Endothelial cell of umbilical vein (primary cell): ENCODE measurements at regions not wholly inside any gene's neighbourhood (a gene's known extent, or its start where the extent isn't known, plus 50 kb on each side); places are given as distances from the start of the nearest gene placed in this dataset.

Source experiments
- BruUV-seq: library from RNA; stranded (reverse); fragments of 400-500 nt; replicated peaks from 2 replicates; lab custom pipeline; 2021; lab: Mats Ljungman, UMichigan
- CTCF ChIA-PET: fragments of 300-600, 350-600 bp; sonication (Branson Sonifier 250); formaldehyde crosslinking; loops from one replicate; lab custom pipeline; 2021; ENCODE audit warnings: antibody characterized with exemption, inconsistent platforms; lab: Charles Lee
- POLR2A ChIA-PET: fragments of 300-600, 350-600 bp; sonication (Branson Sonifier 250); formaldehyde crosslinking; loops from one replicate; lab custom pipeline; 2021; ENCODE audit warnings: antibody characterized with exemption, inconsistent platforms; lab: Charles Lee
- DNase-seq: peaks from one replicate; pipeline ENCODE4 v3.0.0-alpha.2; 2011; ENCODE audit warnings: low read depth, low spot score
- FAIRE-seq: peaks from 2 replicates; lab custom pipeline; 2011; peaks lifted over from hg19 to GRCh38; lab: Jason Lieb, UNC
- H2AFZ ChIP-seq: 2 replicates; pipeline ENCODE4 v1.6.0; 2012; ENCODE audit warnings: low read depth, low read length, control low read depth, inconsistent platforms
- H3K27ac ChIP-seq: 2 replicates; pipeline ENCODE4 v1.5.1; 2011; ENCODE audit warnings: low read depth, mild to moderate bottlenecking, control low read depth, low read length, moderate library complexity; ENCODE audit not compliant: insufficient read depth
- H3K27me3 ChIP-seq, 2 experiments: 2 replicates each; pipeline versions ENCODE4 v1.6.0 to v1.6.1; 2011; ENCODE audit warnings: low read length in 2 of 2, mixed read lengths in 1 of 2; ENCODE audit not compliant: control insufficient read depth in 2 of 2, insufficient read depth in 2 of 2
- H3K36me3 ChIP-seq, 2 experiments: 2 replicates in 1 of 2; 3 replicates in 1 of 2; pipeline ENCODE4 v1.5.1; 2011; ENCODE audit warnings: low read length in 2 of 2, mild to moderate bottlenecking in 1 of 2, moderate library complexity in 1 of 2; ENCODE audit not compliant: control insufficient read depth in 2 of 2, insufficient read depth in 2 of 2; ENCODE audit errors: extremely low read depth in 1 of 2
- H3K4me1 ChIP-seq: 3 replicates; pipeline ENCODE4 v1.5.1; 2011; ENCODE audit warnings: mild to moderate bottlenecking, low read length; ENCODE audit not compliant: control insufficient read depth, insufficient read depth; ENCODE audit errors: extremely low read depth
- H3K4me2 ChIP-seq: 2 replicates; pipeline ENCODE4 v1.6.1; 2011; ENCODE audit warnings: low read length, control low read depth, mixed read lengths; ENCODE audit not compliant: insufficient read depth
- H3K4me3 ChIP-seq, 3 experiments: fragments of 200-600 bp in 1 of 3; sonication (generic), shearing (Covaris generic) in 1 of 3; replicated peaks in 1 of 3; 2 replicates each; pipeline ENCODE4 v1.5.1; 2011 to 2016; ENCODE audit warnings: control low read depth in 3 of 3, low read length in 3 of 3, mild to moderate bottlenecking in 2 of 3, inconsistent platforms in 1 of 3, low read depth in 1 of 3, moderate library complexity in 1 of 3; ENCODE audit not compliant: insufficient read depth in 1 of 3
- H3K79me2 ChIP-seq: 2 replicates; pipeline ENCODE4 v1.6.0; 2012; ENCODE audit warnings: low read length, inconsistent platforms; ENCODE audit not compliant: control insufficient read depth, insufficient read depth
- H3K9ac ChIP-seq: replicated peaks from 2 replicates; pipeline ENCODE3; 2011; ENCODE audit warnings: low read length, control low read depth; ENCODE audit not compliant: insufficient read depth; ENCODE audit errors: extremely low read depth
- H3K9me1 ChIP-seq: replicated peaks from 3 replicates; pipeline ENCODE4 v1.6.0; 2011; ENCODE audit warnings: mild to moderate bottlenecking, low read length; ENCODE audit not compliant: control insufficient read depth, insufficient read depth; ENCODE audit errors: extremely low read depth
- H3K9me3 ChIP-seq: replicated peaks from 2 replicates; pipeline ENCODE4 v1.5.1; 2012; ENCODE audit warnings: low read length, inconsistent platforms; ENCODE audit not compliant: control insufficient read depth, insufficient read depth
- H4K20me1 ChIP-seq: replicated peaks from 2 replicates; pipeline ENCODE3; 2011; ENCODE audit warnings: mild to moderate bottlenecking, low read length; ENCODE audit not compliant: control insufficient read depth, insufficient read depth; ENCODE audit errors: extremely low read depth
- CTCF ChIP-seq, 2 donors: IDR thresholded peaks; 1 replicate in 1 of 2; 2 replicates in 1 of 2; pipeline ENCODE4 v1.5.1; 2011; ENCODE audit warnings: low read length in 2 of 2, mild to moderate bottlenecking in 2 of 2, moderate library complexity in 2 of 2, control low read depth in 1 of 2, inconsistent platforms in 1 of 2, low read depth in 1 of 2; ENCODE audit not compliant: insufficient read depth in 1 of 2; ENCODE audit errors: extremely low read depth in 1 of 2
- EZH2 ChIP-seq: IDR thresholded peaks from 2 replicates; pipeline ENCODE4 v1.6.1; 2012; ENCODE audit warnings: borderline replicate concordance, low read depth, mild to moderate bottlenecking, moderate library complexity, low read length, inconsistent platforms; ENCODE audit not compliant: severe bottlenecking
- FOS ChIP-seq: IDR thresholded peaks from 2 replicates; pipeline ENCODE4 v1.6.1; 2011; ENCODE audit warnings: mild to moderate bottlenecking, low read length, moderate library complexity, borderline replicate concordance; ENCODE audit not compliant: insufficient read depth
- GATA2 ChIP-seq: IDR thresholded peaks from 2 replicates; pipeline ENCODE4 v1.7.0; 2011; ENCODE audit warnings: low read depth, mild to moderate bottlenecking, moderate library complexity, mixed read lengths, low read length; ENCODE audit not compliant: insufficient read length, insufficient read depth
- JUN ChIP-seq: IDR thresholded peaks from 2 replicates; pipeline ENCODE4 v1.6.1; 2011; ENCODE audit warnings: borderline replicate concordance, low read depth; ENCODE audit not compliant: insufficient read length, insufficient read depth
- MAX ChIP-seq: IDR thresholded peaks from 2 replicates; pipeline ENCODE4 v1.6.1; 2011; ENCODE audit not compliant: insufficient read depth, insufficient read length
- MYC ChIP-seq: IDR thresholded peaks from one replicate; pipeline ENCODE4 v1.6.1; 2011; ENCODE audit warnings: mild to moderate bottlenecking, low read depth, low read length
- POLR2A ChIP-seq: IDR thresholded peaks from 2 replicates; pipeline ENCODE4 v1.6.1; 2012; ENCODE audit warnings: low read depth, mild to moderate bottlenecking, control low read depth, low read length
- POLR2AphosphoS5 ChIP-seq: IDR thresholded peaks from 2 replicates; pipeline ENCODE4 v1.6.1; 2012; ENCODE audit warnings: low read depth, mild to moderate bottlenecking, control low read depth, low read length, moderate library complexity; ENCODE audit not compliant: insufficient read depth
- dilution Hi-C: fragments of 300-500 bp; cut with MboI; formaldehyde crosslinking; loops from one replicate; pipeline ENCODE4 v1.15.0; 2019; ENCODE audit warnings: low sequenced_read_pairs; ENCODE audit not compliant: extremely low pct_ligation_motif_present
- intact Hi-C: fragments of 100-400 bp; cut with micrococcal nuclease; formaldehyde crosslinking; loops from one replicate; pipeline ENCODE4 v1.10.0; 2022

GRCh38 chr22:42324990-42325710 is 54.7 kb upstream of the TCF20 start:
- H4K20me1 ChIP-seq, result no peaks in the 10 kb centered on the region
- H3K36me3 ChIP-seq, result no peaks in the 10 kb centered on the region
- H3K27ac ChIP-seq, result no peak overlapping the region
- no peaks in the 10 kb centered on the region for H3K9me1 ChIP-seq
- no TSS peak for BruUV-seq
- H3K4me3 ChIP-seq, result no peak overlapping the region
- intact Hi-C loops, result no loop called here
- ChIA-PET POLR2A (no interaction called here), CTCF (interaction anchor here (1.2 kb wide), 1 partner anchor 29 kb away, joined by 3 read pairs; no protein-coding TSS in a partner anchor)
- no peaks in the 10 kb centered on the region for H3K4me1 ChIP-seq
- no peaks in the 10 kb centered on the region for H3K27me3 ChIP-seq
- no peaks in the 10 kb centered on the region for H3K79me2 ChIP-seq
- dilution Hi-C loops, result no loop called here
- H3K4me2 ChIP-seq, result no peak overlapping the region
- TF ChIP-seq GATA2, result no peak
- no peaks in the 10 kb centered on the region for H3K9me3 ChIP-seq
- FAIRE-seq (no peak), DNase-seq (no peak)
- no peak overlapping the region for H3K9ac ChIP-seq
- H2AFZ ChIP-seq, result no peak overlapping the region

GRCh38 chr22:42324566-42324965 is 54.1 kb upstream of the TCF20 start:
- Histone ChIP-seq H3K4me1 (no peaks in the 10 kb centered on the region), H3K27ac (no peak overlapping the region), H4K20me1 (no peaks in the 10 kb centered on the region), H3K9ac (no peak overlapping the region), H3K27me3 (no peaks in the 10 kb centered on the region), H2AFZ (no peak overlapping the region), H3K4me2 (no peak overlapping the region), H3K79me2 (no peaks in the 10 kb centered on the region), H3K9me1 (no peaks in the 10 kb centered on the region), H3K36me3 (no peaks in the 10 kb centered on the region), H3K4me3 (no peak overlapping the region), H3K9me3 (no peaks in the 10 kb centered on the region)
- TF ChIP-seq POLR2AphosphoS5 (no peak), EZH2 (no peak), POLR2A (no peak), CTCF (IDR thresholded peaks at IDR 0.05; ENCODE audit: extremely low read depth in 1 of 2, insufficient read depth in 1 of 2, low read depth in 1 of 2, low read length in 2 of 2) (no peak), JUN (no peak), MAX (no peak), MYC (no peak), GATA2 (no peak), FOS (no peak)
- intact Hi-C loops, result no loop called here
- POLR2A ChIA-PET, result no interaction called here
- DNase-seq (no peak), FAIRE-seq (no peak)
- CTCF ChIA-PET, result no interaction called here
- dilution Hi-C loops, result no loop called here
- no TSS peak for BruUV-seq
